IgD-negative memory B cell (primary cell): ENCODE measurements at regions not wholly inside any gene's neighbourhood (a gene's known extent, or its start where the extent isn't known, plus 50 kb on each side); places are given as distances from the start of the nearest gene placed in this dataset.

ENCODE experiments used
- H3K27ac Mint-ChIP-seq, 3 donors: one replicate each; pipeline ENCODE4 v1.8.0; 2020 to 2022; ENCODE audit warnings: mild to moderate bottlenecking in 3 of 3, mixed read lengths in 3 of 3, moderate library complexity in 1 of 3
- H3K27me3 Mint-ChIP-seq: one replicate; pipeline ENCODE4 v1.8.0; 2021; ENCODE audit warnings: mixed read lengths
- H3K36me3 Mint-ChIP-seq: one replicate; pipeline ENCODE4 v1.8.0; 2020; ENCODE audit warnings: mild to moderate bottlenecking, mixed read lengths
- H3K4me1 Mint-ChIP-seq, 3 donors: one replicate each; pipeline ENCODE4 v1.8.0; 2020 to 2022; ENCODE audit warnings: mixed read lengths in 3 of 3, mild to moderate bottlenecking in 1 of 3
- H3K4me3 Mint-ChIP-seq, 4 donors: one replicate each; pipeline ENCODE4 v1.8.0; 2020 to 2022; ENCODE audit warnings: mild to moderate bottlenecking in 4 of 4, mixed read lengths in 4 of 4, moderate library complexity in 3 of 4
- H3K9me3 Mint-ChIP-seq, 3 donors: one replicate each; pipeline ENCODE4 v1.8.0; 2020 to 2021; ENCODE audit warnings: mixed read lengths in 3 of 3, mild to moderate bottlenecking in 1 of 3

- Mint-ChIP-seq H3K4me1 (no peaks in the 10 kb centered on the region), H3K9me3 (peaks cover 0 to 3% (median 2%) of the 10 kb centered on the region in 3 donors), H3K27me3 (no peaks in the 10 kb centered on the region), H3K36me3 (peaks cover under 1% of the 10 kb centered on the region), H3K27ac (no peak overlapping the region), H3K4me3 (no peak overlapping the region)
Measured at GRCh38 chr9:87431837-87432236, 65.8 kb upstream of the DAPK1 start.

GRCh38 chr9:87433853-87434252 is 63.8 kb upstream of the DAPK1 start:
- Mint-ChIP-seq H3K9me3 (peaks cover 0 to 3% (median 2%) of the 10 kb centered on the region in 3 donors), H3K36me3 (peaks cover 3% of the 10 kb centered on the region), H3K4me1 (no peaks in the 10 kb centered on the region), H3K4me3 (no peak overlapping the region), H3K27me3 (no peaks in the 10 kb centered on the region), H3K27ac (no peak overlapping the region)

GRCh38 chr9:87434366-87434765 is 63.3 kb upstream of the DAPK1 start:
- Mint-ChIP-seq H3K27ac (no peak overlapping the region), H3K9me3 (peaks cover 0 to 3% (median 2%) of the 10 kb centered on the region in 3 donors), H3K36me3 (peaks cover 3% of the 10 kb centered on the region), H3K27me3 (no peaks in the 10 kb centered on the region), H3K4me1 (no peaks in the 10 kb centered on the region), H3K4me3 (no peak overlapping the region)

GRCh38 chr9:87435189-87435880 is 62.3 kb upstream of the DAPK1 start:
- no peaks in the 10 kb centered on the region for H3K27me3 Mint-ChIP-seq
- no peak overlapping the region for H3K4me3 Mint-ChIP-seq
- peaks cover 0 to 3% (median 2%) of the 10 kb centered on the region in 3 donors for H3K9me3 Mint-ChIP-seq
- H3K4me1 Mint-ChIP-seq, result no peaks in the 10 kb centered on the region
- H3K36me3 Mint-ChIP-seq, result peaks cover 3% of the 10 kb centered on the region
- H3K27ac Mint-ChIP-seq, result no peak overlapping the region

- Mint-ChIP-seq H3K27me3 (no peaks in the 10 kb centered on the region), H3K36me3 (peaks cover 3% of the 10 kb centered on the region), H3K4me3 (no peak overlapping the region), H3K9me3 (peaks cover 0 to 3% (median 2%) of the 10 kb centered on the region in 3 donors), H3K27ac (no peak overlapping the region), H3K4me1 (no peaks in the 10 kb centered on the region)
Measured at GRCh38 chr9:87436716-87437115, 61.0 kb upstream of the DAPK1 start.

GRCh38 chr9:87437966-87438365 is 59.7 kb upstream of the DAPK1 start:
- no peaks in the 10 kb centered on the region for H3K27me3 Mint-ChIP-seq
- H3K36me3 Mint-ChIP-seq, result peaks cover 3% of the 10 kb centered on the region
- no peaks in the 10 kb centered on the region for H3K9me3 Mint-ChIP-seq
- no peaks in the 10 kb centered on the region for H3K4me1 Mint-ChIP-seq
- no peak overlapping the region for H3K27ac Mint-ChIP-seq
- no peak overlapping the region for H3K4me3 Mint-ChIP-seq

GRCh38 chr9:87441251-87441650 is 56.4 kb upstream of the DAPK1 start:
- Mint-ChIP-seq H3K4me1 (peaks cover 0 to 2% (median 2%) of the 10 kb centered on the region in 3 donors), H3K4me3 (no peak overlapping the region), H3K27me3 (no peaks in the 10 kb centered on the region), H3K36me3 (peaks cover 3% of the 10 kb centered on the region), H3K27ac (no peak overlapping the region), H3K9me3 (peaks cover 0 to under 1% (median 0%) of the 10 kb centered on the region in 3 donors)

- Mint-ChIP-seq H3K27me3 (no peaks in the 10 kb centered on the region), H3K27ac (no peak overlapping the region), H3K4me3 (no peak overlapping the region), H3K9me3 (peaks cover 0 to 2% (median 0%) of the 10 kb centered on the region in 3 donors), H3K4me1 (peaks cover 0 to 4% (median 2%) of the 10 kb centered on the region in 3 donors), H3K36me3 (no peaks in the 10 kb centered on the region)
Measured at GRCh38 chr9:87442451-87442850, 55.2 kb upstream of the DAPK1 start.

- Mint-ChIP-seq H3K27me3 (peaks cover 2% of the 10 kb centered on the region), H3K36me3 (no peaks in the 10 kb centered on the region), H3K4me3 (no peak overlapping the region), H3K27ac (no peak overlapping the region), H3K4me1 (peaks cover 0 to 4% (median 2%) of the 10 kb centered on the region in 3 donors), H3K9me3 (peaks cover 0 to 2% (median 0%) of the 10 kb centered on the region in 3 donors)
Measured at GRCh38 chr9:87443006-87443405, 54.7 kb upstream of the DAPK1 start.

- Mint-ChIP-seq H3K27ac (no peak overlapping the region), H3K27me3 (peaks cover 2% of the 10 kb centered on the region), H3K4me3 (no peak overlapping the region), H3K4me1 (peaks cover 0 to 4% (median 2%) of the 10 kb centered on the region in 3 donors), H3K9me3 (peaks cover 0 to 2% (median 0%) of the 10 kb centered on the region in 3 donors), H3K36me3 (no peaks in the 10 kb centered on the region)
Measured at GRCh38 chr9:87443461-87443860, 54.2 kb upstream of the DAPK1 start.

GRCh38 chr9:87445646-87446045 is 52.0 kb upstream of the DAPK1 start:
- H3K4me1 Mint-ChIP-seq, result peaks cover 0 to 4% (median 2%) of the 10 kb centered on the region in 3 donors
- H3K27me3 Mint-ChIP-seq, result peaks cover 2% of the 10 kb centered on the region
- no peaks in the 10 kb centered on the region for H3K36me3 Mint-ChIP-seq
- peak overlapping the region in 3 of 4 donors; percentile 63 to 81 (median 65) for H3K4me3 Mint-ChIP-seq
- peaks cover 0 to 2% (median 0%) of the 10 kb centered on the region in 3 donors for H3K9me3 Mint-ChIP-seq
- no peak overlapping the region for H3K27ac Mint-ChIP-seq

- no peak overlapping the region for H3K4me3 Mint-ChIP-seq
- H3K4me1 Mint-ChIP-seq, result peaks cover 0 to 4% (median 2%) of the 10 kb centered on the region in 3 donors
- peaks cover 0 to 3% (median 2%) of the 10 kb centered on the region in 3 donors for H3K9me3 Mint-ChIP-seq
- peaks cover 2% of the 10 kb centered on the region for H3K36me3 Mint-ChIP-seq
- H3K27me3 Mint-ChIP-seq, result peaks cover 2% of the 10 kb centered on the region
- H3K27ac Mint-ChIP-seq, result no peak overlapping the region
Measured at GRCh38 chr9:87446527-87446926, 51.1 kb upstream of the DAPK1 start.

- H3K27me3 Mint-ChIP-seq, result peaks cover 2% of the 10 kb centered on the region
- no peak overlapping the region for H3K27ac Mint-ChIP-seq
- no peak overlapping the region for H3K4me3 Mint-ChIP-seq
- H3K9me3 Mint-ChIP-seq, result peaks cover 0 to 3% (median 2%) of the 10 kb centered on the region in 3 donors
- H3K4me1 Mint-ChIP-seq, result peaks cover 0 to 4% (median 2%) of the 10 kb centered on the region in 3 donors
- H3K36me3 Mint-ChIP-seq, result peaks cover 2% of the 10 kb centered on the region
Measured at GRCh38 chr9:87447547-87448432, 49.9 kb upstream of the DAPK1 start.
